HG03108 (cell line): ENCODE measurements at regions not wholly inside any gene's neighbourhood (a gene's known extent, or its start where the extent isn't known, plus 50 kb on each side); places are given as distances from the start of the nearest gene placed in this dataset.

Experiments
- ATAC-seq: cut with Tn5 transposase; IDR thresholded peaks from one replicate; pipeline ENCODE4 v1.9.1; 2021; ENCODE audit warnings: moderate library complexity; ENCODE audit not compliant: unreplicated experiment

DNA sequence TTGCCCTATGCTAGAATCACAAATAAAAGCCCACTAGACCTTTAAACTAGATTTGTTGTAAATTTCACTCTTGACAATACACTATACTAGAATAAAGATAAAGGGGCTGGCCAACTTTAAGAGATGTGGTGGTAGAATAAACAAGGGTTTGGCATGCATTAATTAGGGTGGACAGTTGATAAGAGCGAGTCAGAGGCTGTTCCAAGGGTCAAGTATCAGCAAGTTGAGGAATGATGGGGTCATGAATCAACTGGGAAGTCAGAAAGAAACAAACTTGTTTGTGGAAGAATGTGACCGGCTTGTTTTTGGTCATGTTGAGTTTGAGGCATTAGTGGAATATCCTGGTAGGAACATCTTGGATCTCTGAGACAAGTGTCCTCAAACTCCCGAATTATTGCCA is 398.3 kb upstream of the TNP1 start:
- ATAC-seq: no peak

- no peak for ATAC-seq
Observed at GRCh38 chr2:217256251-217256650, 396.4 kb upstream of the TNP1 start.

- ATAC-seq: no peak
Observed at GRCh38 chr2:217254111-217254510, 394.2 kb upstream of the TNP1 start.

DNA sequence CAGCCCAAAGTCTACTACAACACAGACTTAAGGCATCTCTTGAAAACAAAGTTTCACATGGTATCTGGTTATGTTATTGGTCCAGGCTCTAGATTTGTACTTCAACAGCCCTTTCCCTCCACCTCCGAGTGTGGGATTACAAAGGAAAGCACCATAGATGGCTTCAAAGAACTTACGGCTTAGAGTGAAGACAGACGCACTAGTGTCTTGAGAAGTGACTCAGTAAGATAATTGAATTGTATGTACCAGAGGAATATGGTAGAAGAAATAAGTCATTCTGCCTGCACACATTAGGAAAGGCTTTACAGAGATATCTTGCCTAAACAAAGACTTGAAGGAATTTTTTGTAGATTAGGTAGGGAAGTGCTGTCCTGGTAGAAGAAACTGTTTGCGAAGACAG is 392.3 kb upstream of the TNP1 start:
- ATAC-seq: no peak

- no peak for ATAC-seq
Observed at GRCh38 chr2:217250013-217250524, 390.2 kb upstream of the TNP1 start.

DNA sequence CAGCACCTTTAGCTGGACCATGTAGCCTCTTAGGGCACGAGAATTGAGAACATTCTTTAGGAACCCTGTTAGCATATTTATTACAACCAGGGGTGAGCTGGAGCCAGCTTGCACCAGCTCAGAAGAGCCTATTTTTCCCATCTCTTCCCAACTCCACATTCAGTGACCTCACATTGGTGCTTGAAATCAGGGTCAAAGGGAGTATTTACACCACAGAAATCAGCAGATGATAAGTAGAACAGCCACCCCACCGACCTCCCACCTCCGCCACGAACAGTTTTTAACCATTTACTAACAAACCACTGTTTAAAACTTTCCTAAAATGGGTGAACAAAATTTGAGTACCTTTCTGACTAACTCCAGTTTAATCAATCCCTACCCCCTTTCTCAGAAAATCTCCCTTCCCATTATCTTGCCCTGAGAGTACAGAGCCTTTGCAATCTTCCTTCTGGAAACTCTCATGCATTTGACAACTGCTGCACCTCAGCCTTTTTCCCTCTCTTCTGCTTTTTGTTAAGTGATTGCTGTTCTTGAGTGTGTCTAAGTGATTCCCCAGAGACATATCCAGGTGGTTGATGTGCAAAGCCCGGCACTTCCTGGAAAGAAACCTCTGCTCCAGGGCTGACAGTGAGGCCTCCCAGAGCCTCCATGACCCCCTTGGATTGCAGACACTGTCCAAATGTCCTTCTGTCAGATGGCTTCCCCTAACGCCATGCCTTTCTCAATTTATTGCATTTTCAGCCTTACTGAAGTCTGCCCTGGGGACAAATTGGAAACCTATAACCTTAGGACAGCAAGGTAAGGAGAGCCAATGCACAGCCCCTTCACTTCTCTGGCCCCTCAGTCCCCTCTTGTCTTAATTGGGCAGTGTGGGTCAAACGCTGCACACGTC is 389.5 kb upstream of the TNP1 start:
- no peak for ATAC-seq

DNA sequence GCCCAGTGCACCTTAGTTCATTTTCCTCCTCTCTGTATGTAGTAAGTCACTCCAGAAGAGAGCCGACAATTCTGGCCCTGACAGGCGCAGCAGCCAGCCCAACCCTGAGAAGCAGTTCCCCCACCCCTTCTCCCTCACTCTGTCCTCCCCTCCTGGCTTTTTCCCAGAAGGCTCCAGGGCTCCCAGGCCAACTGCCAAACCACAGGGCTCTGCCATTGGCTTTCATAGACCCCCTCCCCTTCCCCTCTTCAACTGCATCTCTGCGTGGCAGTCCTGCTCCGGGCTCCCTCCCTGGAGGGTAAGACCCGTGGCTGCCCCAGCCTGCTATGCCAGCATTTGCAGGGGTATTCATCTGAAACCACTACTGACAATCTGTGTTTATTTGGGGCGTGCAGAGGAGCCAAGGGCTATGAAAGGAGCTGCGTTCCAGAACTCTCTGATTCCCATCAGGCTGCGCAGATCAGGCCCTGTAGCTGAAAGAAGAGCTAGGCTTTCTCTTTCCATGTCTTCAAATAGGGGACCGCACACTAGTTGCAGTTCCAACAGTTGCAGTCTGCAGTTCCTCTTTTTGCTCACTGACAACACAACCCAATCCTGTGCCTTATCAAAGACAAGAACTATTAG is 388.6 kb upstream of the TNP1 start:
- peak; percentile 99 for ATAC-seq

DNA sequence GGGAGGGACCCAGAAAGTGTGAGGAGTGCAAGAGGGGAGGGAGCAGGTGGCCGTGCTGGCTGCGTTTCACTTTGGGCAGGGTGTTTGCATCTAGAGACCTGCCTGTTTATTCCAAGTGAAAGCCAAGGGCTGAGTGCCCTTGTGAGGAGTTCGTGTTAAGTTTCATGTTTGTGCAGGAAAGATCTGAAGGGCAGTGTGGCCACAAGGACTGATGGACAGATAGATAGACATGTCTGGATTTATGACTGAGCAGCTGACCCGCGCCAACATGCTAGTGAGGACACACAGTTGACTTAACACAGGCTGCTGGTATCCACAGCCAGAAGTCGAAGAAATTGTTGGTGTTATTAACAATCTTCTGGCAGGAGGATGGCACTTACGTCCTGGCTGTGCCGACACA is 387.6 kb upstream of the TNP1 start:
- ATAC-seq: no peak

DNA sequence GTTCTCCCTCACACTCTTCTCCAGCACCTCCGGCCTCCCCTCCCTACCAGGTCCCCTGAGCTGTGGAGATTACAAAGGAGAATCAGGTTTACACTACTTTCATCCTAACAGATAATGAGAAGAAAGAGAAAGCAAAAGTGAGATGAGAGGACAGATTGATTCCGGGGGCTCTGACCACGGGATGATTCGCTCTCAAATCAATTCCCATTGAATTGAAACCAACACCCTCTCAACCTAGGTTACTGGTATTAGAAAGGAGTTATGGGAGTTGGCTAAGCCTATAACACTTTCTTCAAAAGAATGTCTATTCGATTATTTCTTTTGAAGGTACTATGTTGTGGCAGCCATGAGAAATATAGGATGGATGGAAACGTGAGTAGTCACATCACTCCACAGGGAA is 386.2 kb upstream of the TNP1 start:
- ATAC-seq: no peak

DNA sequence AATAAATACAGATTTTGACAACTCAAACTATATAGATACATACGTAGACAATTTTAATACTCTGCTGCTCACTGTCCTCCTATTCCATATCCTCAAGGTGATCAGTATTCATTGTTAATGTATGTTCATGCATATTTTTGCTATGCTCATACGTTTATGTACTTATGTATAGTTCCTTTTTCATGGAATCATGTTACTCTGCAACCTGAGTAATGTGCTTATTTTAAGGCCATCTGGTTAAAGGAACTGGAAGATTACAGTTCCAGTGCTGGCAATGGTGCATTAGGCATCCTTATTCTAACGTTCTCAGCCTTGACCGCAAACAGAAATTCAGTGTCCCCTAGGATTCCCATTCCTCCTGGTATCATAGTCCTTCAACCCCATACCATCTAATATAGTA is 385.0 kb upstream of the TNP1 start:
- ATAC-seq: no peak

DNA sequence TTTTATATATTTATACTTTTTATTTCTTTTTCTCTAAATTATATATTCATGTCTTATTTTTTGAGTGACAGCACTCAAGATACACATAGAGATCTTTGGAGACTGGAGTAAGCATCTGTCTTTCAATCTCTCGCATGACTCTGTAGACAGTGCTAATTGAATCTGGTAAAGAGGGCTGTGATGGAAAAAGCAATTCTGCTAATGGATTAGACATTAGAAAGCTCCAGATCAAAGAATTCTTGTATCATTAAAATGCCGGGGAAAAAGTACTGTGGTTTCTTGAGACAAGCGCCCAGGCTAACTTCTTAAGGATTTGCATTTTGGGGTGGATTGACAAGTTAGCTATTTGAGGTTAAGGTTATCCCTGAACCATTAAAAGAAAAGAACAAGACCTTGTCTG is 383.1 kb upstream of the TNP1 start:
- no peak for ATAC-seq

DNA sequence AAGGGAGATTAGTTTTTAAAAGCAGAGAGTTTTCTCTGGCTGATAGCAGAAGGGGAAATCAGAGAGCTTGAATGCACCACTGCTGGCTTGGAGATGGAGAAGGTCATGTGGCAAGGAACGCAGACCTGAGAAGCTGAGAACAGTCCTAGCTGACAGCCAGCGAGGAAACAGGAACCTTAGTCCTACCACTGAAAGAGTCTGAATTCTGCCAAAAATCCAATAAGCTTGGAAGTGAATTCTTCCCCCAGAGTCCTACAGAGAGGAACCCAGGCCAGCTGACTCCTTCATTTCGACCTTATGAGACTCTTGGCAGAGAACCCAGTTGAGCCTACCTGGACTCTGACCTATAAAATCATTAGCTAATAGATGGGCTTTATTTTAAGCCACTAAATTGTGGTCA is 371.9 kb upstream of the TNP1 start:
- ATAC-seq: no peak

GRCh38 chr2:217231212-217231611 is 371.3 kb upstream of the TNP1 start:
- no peak for ATAC-seq

- no peak for ATAC-seq
Observed at GRCh38 chr2:217228732-217229131, 368.9 kb upstream of the TNP1 start.

GRCh38 chr2:217227794-217228193 is 367.9 kb upstream of the TNP1 start:
- no peak for ATAC-seq

DNA sequence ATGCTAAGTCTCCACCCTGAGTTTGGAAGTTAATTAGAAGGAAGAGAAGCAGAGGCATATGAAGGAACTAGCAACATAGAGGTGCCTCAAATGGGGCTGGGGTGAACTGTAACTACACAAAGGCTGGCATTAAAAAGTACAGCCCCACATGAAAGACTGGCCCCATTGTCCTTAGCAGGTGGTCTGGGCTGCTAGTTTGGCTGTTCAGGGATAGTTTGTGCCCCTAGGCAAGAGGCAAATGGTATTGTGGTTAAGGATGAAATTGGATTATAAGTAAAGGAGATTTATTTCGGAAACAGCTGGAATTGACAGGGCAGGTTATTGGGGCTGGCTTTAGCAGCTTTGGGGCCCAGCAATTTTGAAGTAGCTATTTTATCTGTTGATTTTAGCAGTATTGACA is 365.7 kb upstream of the TNP1 start:
- ATAC-seq: no peak

GRCh38 chr2:217223222-217223930 is 363.5 kb upstream of the TNP1 start:
- ATAC-seq: peak; percentile 76

GRCh38 chr2:217222309-217222910 is 362.5 kb upstream of the TNP1 start:
- ATAC-seq: no peak

GRCh38 chr2:217220228-217221013 is 360.6 kb upstream of the TNP1 start:
- no peak for ATAC-seq

DNA sequence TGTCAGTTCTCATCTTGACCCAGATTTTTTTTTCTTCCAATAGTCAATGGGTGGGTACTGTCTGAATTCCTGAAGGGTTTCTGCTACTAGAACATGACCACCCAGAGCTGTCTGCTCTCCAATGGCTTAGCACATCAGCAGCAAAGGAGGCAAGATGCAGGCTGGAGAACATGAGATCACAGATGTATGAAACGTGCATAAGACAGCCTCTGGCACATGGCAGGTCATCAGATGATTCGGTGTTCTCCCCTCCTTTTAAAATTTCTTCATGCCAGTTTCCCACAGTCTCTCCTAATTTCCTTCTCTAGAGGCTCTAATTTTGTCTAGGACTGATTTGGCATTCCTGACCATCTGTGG is 359.3 kb upstream of the TNP1 start:
- no peak for ATAC-seq
